ENCODE measurements at regions not wholly inside any gene's neighbourhood (a gene's known extent, or its start where the extent isn't known, plus 50 kb on each side); places are given as distances from the start of the nearest gene placed in this dataset.

DNA sequence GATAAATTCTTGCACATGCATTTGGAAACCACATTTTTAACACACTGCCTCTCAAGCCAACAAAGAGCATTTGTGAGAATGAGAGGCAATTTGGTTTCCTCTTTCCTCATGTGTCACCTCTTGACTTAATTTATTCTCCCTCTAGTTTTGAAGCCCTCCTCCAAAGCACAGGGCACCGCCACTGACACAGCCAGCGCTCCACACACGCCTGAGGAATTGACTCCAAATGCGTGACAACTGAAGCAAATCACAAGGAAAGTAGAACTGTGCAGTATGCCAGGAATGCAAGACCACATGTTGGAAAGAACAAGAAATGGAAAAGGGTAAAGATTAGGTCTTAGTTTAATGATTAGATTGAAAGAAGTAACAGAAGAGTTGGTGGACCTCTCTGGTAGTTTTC, 173.3 kb downstream of the LSM5 start:
- ATAC-seq (ENCODE audit: low read depth) (no peak), DNase-seq (no peak)
- POLR2A ChIA-PET: no interaction called here
- H3K27ac Mint-ChIP-seq: no peak overlapping the region
- no peak overlapping the region for H3K4me3 Mint-ChIP-seq
- TF ChIP-seq, protein P1, sequence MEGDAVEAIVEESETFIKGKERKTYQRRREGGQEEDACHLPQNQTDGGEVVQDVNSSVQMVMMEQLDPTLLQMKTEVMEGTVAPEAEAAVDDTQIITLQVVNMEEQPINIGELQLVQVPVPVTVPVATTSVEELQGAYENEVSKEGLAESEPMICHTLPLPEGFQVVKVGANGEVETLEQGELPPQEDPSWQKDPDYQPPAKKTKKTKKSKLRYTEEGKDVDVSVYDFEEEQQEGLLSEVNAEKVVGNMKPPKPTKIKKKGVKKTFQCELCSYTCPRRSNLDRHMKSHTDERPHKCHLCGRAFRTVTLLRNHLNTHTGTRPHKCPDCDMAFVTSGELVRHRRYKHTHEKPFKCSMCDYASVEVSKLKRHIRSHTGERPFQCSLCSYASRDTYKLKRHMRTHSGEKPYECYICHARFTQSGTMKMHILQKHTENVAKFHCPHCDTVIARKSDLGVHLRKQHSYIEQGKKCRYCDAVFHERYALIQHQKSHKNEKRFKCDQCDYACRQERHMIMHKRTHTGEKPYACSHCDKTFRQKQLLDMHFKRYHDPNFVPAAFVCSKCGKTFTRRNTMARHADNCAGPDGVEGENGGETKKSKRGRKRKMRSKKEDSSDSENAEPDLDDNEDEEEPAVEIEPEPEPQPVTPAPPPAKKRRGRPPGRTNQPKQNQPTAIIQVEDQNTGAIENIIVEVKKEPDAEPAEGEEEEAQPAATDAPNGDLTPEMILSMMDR (IDR thresholded peaks at IDR 0.05): no peak
- peaks cover 8% of the 10 kb centered on the region for H3K27me3 Mint-ChIP-seq
- intact Hi-C loops (cut with micrococcal nuclease): no loop called here
- CTCF ChIA-PET: no interaction called here
- H3K4me1 Mint-ChIP-seq: no peaks in the 10 kb centered on the region
- no peaks in the 10 kb centered on the region for H3K9me3 Mint-ChIP-seq
- no peaks in the 10 kb centered on the region for H3K36me3 Mint-ChIP-seq (ENCODE audit: low read depth)

DNA sequence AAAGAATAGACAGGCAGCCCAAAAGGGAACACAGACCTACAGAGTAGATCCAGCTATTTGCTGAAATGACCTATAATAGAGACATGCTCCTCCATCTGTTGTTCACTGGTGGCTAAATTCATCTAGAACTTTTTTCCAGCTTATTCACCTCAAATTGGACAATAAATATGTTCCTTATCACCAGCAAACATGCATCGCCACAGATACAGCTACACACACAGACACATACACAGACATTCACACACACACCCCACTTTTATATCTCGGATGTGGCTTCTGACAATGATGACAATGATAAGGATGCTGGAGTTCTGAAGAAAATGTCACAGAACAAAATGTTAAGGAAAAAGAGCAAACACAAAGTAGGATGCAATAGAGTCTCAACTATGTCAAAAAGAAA, 175.4 kb downstream of the LSM5 start:
- intact Hi-C loops (cut with micrococcal nuclease): no loop called here
- CTCF ChIA-PET: no interaction called here
- no peak for ATAC-seq (ENCODE audit: low read depth)

DNA sequence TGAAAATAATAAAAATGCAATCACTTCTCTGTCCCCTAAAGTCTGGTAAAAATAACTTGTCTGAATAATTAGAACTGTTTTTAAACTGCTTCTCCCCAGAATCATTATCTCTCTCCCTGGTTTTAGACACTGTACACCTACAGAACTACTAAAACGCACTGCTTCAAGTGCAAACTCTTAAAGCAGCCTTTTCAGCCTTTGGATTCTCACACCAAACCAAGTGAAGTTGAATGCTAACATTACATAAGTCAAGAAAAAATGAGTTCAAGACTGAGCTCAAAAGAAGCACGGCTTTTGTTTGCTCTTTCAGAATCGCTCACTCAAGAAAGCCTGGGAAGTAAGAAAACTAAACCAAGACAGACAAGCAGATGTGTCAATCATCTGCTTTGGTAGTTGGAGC, 188.8 kb downstream of the LSM5 start:
- peaks cover 34% of the 10 kb centered on the region for H3K27me3 Mint-ChIP-seq
- no peak overlapping the region for H3K27ac Mint-ChIP-seq
- POLR2A ChIA-PET: no interaction called here

More for the DNA sequence above, 175.4 kb downstream of the LSM5 start:
- Mint-ChIP-seq H3K9me3 (no peaks in the 10 kb centered on the region), H3K4me1 (no peaks in the 10 kb centered on the region), H3K27ac (no peak overlapping the region), H3K27me3 (peaks cover 8% of the 10 kb centered on the region), H3K4me3 (no peak overlapping the region), H3K36me3 (ENCODE audit: low read depth) (no peaks in the 10 kb centered on the region)
- no peak for DNase-seq
- TF ChIP-seq, protein P1 (IDR thresholded peaks at IDR 0.05): no peak
- POLR2A ChIA-PET: no interaction called here

DNA sequence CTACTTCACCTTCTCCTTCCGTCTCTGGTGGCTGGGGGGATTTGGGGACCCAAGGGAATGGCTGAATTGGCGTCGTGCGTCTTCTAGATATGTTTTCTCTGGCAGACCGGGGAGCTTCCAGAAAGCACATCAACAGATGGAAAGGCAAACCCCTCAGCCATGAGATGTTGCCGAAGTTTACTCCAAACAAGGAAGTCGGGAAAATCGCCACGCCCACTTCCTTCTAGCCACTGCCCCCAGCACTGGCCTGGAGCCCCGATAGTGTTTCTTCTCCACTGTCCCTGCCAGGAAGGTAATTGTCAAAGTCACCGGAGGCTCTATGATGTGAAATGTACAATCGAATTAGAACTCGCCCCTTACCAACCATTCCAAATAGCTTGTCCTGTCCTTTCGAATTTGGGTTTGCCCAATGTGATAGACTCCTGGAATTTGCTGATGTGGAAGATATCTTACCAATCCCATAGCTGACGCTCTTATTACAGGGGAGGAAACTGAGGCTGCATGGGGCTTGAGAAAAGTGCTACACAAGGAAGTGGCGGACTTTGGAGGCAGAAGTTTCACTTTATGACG, 191.0 kb downstream of the LSM5 start:
- POLR2A ChIA-PET: no interaction called here
- no peak for ATAC-seq (ENCODE audit: low read depth)
- no peaks in the 10 kb centered on the region for H3K9me3 Mint-ChIP-seq
- peaks cover 8% of the 10 kb centered on the region for H3K4me1 Mint-ChIP-seq
- intact Hi-C loops (cut with micrococcal nuclease): no loop called here
- H3K27ac Mint-ChIP-seq: no peak overlapping the region
- DNase-seq: no peak
- no peak overlapping the region for H3K4me3 Mint-ChIP-seq
- TF ChIP-seq, protein P1 (IDR thresholded peaks at IDR 0.05): no peak
- H3K27me3 Mint-ChIP-seq: peaks cover 34% of the 10 kb centered on the region
- no peaks in the 10 kb centered on the region for H3K36me3 Mint-ChIP-seq (ENCODE audit: low read depth)
- CTCF ChIA-PET: no interaction called here

More for the DNA sequence above, 188.8 kb downstream of the LSM5 start:
- CTCF ChIA-PET: no interaction called here
- Mint-ChIP-seq H3K36me3 (ENCODE audit: low read depth) (no peaks in the 10 kb centered on the region), H3K9me3 (no peaks in the 10 kb centered on the region), H3K4me1 (peaks cover 8% of the 10 kb centered on the region), H3K4me3 (no peak overlapping the region)
- intact Hi-C loops (cut with micrococcal nuclease): no loop called here
- TF ChIP-seq, protein P1 (IDR thresholded peaks at IDR 0.05): no peak
- no peak for ATAC-seq (ENCODE audit: low read depth)
- no peak for DNase-seq

DNA sequence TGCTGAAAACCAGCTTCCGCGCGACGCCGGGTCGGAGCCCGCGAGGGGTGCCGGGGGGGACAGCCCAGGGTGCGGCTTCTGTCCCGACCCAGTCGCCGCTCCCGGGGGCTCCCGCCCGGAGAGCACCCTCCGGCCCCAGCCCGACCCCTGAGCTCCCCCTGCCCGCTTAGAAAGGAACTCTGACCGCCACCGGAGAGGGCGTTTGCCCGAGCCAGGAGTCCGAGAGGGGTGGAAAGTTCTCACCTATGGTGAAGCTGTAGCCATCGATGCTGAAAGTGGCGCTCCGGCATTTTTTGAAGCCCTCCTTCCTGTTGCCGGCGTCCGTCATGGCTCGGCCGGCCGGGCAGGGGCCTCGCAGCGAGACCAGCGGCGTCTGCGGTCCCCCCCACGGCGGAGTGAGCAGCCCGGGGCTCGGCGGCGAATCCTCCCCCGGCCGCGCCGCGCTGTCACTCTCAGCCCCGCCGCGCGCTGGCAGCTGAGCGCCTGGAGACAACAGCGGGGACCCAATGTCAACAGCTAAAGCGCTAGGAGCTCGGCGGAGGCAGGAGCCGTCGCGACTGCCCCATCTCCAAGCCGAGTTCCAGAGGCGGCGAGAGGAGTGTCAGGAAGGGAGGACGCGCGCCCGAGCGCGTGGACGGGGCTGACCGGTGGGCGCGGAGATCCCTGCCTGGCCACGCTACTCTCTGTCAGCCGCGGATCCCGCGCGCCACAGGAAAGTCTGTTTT, 191.6 kb downstream of the LSM5 start:
- TF ChIP-seq, protein P1 (IDR thresholded peaks at IDR 0.05): no peak
- H3K36me3 Mint-ChIP-seq (ENCODE audit: low read depth): no peaks in the 10 kb centered on the region
- no peak overlapping the region for H3K27ac Mint-ChIP-seq
- peaks cover 8% of the 10 kb centered on the region for H3K4me1 Mint-ChIP-seq
- no peak for ATAC-seq (ENCODE audit: low read depth)
- H3K27me3 Mint-ChIP-seq: peaks cover 34% of the 10 kb centered on the region
- no peak for DNase-seq
- H3K4me3 Mint-ChIP-seq: no peak overlapping the region
- POLR2A ChIA-PET: no interaction called here
- H3K9me3 Mint-ChIP-seq: no peaks in the 10 kb centered on the region
- CTCF ChIA-PET: no interaction called here
- intact Hi-C loops (cut with micrococcal nuclease): no loop called here

Measured in activated B cell treated with CpG ODN at 0.5 μM for 24 hours (primary cell).